SKM-1 (cell line): ENCODE measurements at regions not wholly inside any gene's neighbourhood (a gene's known extent, or its start where the extent isn't known, plus 50 kb on each side); places are given as distances from the start of the nearest gene placed in this dataset.
"Not testable (repeated sequence)": the region's sequence is repeated elsewhere in the genome, so short reads cannot be mapped to it uniquely, and the experiment has no call there.

Experiments
- DNase-seq: peaks from one replicate; lab custom pipeline; 2025; ENCODE audit not compliant: unreplicated experiment; lab: John Stamatoyannopoulos, UW

GRCh38 chr2:116917196-116917595 lies 897.3 kb upstream of the DDX18 start:
- DNase-seq, result no peak

GRCh38 chr2:116918574-116918973 lies 895.9 kb upstream of the DDX18 start:
- no peak for DNase-seq

GRCh38 chr2:116922414-116922813 lies 892.1 kb upstream of the DDX18 start:
- no peak for DNase-seq

DNA sequence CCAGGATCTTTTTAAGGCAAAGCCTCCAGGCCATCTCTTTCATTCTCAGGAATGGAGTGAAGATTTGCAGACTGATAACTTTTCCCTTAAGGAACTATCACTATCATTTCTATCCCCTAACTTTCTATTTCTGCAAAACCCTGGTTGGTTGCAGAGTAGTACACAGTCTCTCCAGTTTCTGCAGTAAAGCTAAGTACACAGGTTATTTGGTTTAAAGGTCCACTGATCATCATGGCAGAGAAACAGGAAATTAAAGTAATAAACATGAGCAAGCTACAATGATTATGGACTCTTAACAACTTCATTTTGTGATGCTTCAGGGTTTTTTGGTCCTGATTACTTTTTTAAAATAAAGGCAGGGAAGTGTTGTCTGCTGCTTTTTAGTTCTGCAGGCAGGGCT lies 890.0 kb upstream of the DDX18 start:
- no peak for DNase-seq

- DNase-seq, result no peak
Measured at GRCh38 chr2:116935097-116935814, 879.2 kb upstream of the DDX18 start.

DNA sequence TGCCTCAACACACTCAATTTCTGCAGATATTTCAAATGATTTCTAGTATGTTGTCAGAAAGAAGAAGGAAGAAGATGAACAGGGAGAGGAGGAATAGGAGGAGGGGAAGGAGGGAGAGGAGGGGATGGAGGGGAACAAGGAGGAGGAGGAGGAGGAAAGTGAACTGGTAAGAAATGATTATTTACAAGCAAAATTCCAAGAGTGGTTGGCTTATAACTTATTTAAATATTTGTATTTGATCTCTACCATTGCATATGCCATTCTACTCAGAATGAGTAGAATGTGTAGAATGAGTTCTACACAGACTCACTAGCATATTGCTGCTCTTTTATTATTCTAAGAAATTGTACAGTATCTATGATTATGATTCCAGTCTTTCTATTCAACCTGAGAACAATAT lies 866.2 kb upstream of the DDX18 start:
- DNase-seq, result no peak

DNA sequence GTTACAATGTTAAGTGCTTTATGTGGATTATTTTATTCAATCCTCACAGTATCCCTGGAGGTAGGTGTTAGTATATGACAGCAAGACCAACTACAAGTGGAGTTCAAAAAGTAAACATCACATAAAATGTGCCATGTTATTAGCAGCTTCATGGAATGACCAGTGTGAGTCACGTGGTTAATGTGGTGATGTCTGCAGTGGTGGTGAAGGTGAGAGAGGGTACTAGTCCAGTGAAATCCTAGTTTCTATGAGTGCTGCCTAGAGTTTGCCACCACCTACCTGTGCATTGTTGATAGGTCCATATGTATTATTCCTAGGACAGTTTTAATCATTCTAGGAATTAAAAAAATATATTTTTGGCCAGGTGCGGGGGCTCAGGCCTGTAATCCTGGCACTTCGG lies 865.2 kb upstream of the DDX18 start:
- DNase-seq, result no peak

GRCh38 chr2:116952254-116952653 lies 862.2 kb upstream of the DDX18 start:
- no peak for DNase-seq

DNA sequence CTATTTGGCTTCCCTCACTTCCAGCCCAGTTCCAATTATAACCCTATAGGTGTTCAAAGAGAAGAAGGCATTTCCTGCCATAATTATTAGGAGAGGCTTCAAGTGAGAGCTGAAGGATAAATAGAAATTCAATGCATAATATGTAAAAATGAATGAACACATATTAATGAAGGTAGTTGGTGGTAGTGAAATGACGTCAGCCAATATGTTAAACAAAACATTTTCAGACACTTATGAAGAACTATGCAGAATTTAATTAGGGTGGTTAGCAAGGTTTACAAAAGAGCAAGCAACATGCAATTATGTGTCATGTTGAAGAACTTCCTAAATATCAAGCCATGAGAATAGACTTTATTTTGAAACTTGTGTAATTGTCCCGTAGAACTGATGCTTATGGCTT lies 858.8 kb upstream of the DDX18 start:
- DNase-seq, result no peak

- DNase-seq, result no peak
Measured at GRCh38 chr2:116975608-116976007, 838.9 kb upstream of the DDX18 start.

DNA sequence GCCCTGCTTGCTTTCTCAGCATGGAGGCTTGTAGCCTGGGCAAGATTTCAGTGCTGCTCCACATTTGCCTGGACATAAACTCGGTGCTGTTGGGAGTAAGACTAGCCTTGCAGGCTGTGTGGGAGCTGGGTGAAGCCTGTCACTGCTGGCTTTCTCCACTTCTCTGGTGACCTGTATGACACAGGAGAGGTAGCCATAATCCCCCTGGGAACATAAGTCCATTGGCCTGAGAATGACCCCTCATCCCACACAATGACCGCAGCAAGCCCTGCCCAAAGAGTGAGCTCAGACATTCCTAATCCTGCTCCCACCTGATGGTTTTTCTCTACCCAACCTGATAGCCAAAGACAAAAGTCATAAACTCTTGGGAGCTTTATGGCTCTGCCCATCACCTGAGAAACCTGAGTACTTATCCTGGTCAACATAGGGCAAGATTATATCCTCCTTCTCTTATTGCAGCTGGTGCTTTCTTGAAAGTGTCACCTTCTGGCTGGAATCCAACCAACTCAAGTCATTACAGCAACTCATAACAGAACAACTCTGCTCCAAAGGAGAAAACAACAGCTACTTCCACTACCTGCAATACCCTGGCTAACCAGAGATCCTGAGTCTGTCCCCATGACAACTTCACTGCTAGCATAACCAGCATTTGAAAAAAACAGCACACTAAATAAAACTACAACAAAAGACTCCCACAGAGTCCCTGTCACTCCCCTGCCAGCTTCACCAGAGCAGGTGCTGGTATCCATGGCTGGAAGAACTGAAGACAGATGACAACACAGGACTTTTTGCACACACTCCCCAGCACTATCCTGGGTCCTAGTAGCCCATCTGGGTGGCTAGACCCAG lies 834.4 kb upstream of the DDX18 start:
- no peak for DNase-seq

DNA sequence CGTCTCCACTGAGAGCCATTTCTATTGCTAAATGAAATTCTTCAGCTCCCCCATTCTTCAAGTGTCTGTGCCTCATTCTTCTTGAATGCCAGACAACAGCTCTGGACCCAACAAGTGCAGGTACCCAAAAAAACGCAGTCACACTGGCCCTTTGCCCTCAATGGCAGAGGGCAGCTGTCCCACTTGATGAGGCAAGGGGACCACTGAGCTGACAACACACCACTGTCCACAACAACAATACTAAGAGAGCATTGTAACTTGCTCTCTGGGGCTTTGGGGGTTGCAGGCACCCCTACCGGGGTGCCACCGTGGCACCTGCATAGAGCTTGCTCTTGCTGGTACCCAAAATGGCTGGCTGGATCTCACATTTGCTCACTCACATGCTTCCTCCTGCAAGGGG lies 827.0 kb upstream of the DDX18 start:
- DNase-seq, result no peak

- DNase-seq, result no peak
Measured at GRCh38 chr2:116988303-116988702, 826.2 kb upstream of the DDX18 start.

DNA sequence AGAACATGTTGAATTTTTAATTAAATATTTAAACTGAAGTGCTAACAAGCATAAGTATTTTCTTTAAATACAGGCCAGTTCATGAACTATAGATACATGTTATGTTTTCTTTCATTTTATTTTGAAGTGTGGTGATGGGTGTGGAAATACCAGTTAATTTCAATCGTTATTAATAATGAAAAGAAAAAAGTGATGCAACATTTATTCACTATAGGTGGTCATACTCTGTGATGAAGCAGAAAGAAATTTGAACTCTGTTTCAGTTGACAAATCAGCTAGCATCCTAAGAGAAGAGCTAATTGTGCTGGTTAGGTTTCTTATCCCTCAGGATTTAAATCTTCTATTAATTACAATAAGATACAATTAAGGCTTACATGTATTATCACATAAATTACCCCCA lies 795.1 kb upstream of the DDX18 start:
- no peak for DNase-seq

DNA sequence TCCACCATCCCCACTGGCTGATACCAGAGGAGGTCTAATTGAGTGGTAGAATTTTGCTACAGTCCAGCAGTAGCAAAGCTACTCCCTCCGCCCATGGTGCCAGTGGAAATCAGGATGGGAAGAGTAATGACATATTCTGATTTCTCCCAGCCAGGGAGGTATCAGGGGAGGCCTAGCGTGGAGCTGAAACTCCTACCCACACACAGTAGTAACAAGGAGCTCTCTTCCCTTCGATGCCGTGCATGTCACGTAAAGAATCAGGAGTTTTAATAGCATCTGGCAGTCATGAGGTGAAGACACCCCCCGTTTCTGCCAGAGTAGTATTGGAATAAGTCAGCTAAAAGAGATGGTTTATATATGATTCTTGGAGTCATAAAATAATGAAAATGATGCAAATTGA lies 786.8 kb upstream of the DDX18 start:
- no peak for DNase-seq

- DNase-seq, result not testable (repeated sequence)
Measured at GRCh38 chr2:117028708-117029107, 785.8 kb upstream of the DDX18 start.

- no peak for DNase-seq
Measured at GRCh38 chr2:117055499-117056375, 758.8 kb upstream of the DDX18 start.

DNA sequence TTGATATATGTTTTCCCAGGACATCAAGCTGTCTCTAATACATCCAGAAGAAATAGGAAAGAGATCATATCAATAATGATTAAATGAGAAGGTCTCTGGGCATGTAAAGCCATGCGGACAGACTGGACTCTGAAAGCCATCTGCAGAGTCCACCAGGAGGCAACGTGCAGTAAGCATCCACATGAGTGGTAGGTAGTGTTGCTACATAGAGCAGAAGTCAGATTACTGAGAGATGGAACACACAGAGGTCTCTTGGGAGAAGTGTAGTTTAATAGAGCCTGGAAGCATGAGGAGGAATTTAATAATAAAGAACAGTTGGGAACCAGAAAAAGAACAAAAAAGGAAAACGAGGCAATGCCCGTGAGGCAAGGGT lies 758.1 kb upstream of the DDX18 start:
- no peak for DNase-seq

DNA sequence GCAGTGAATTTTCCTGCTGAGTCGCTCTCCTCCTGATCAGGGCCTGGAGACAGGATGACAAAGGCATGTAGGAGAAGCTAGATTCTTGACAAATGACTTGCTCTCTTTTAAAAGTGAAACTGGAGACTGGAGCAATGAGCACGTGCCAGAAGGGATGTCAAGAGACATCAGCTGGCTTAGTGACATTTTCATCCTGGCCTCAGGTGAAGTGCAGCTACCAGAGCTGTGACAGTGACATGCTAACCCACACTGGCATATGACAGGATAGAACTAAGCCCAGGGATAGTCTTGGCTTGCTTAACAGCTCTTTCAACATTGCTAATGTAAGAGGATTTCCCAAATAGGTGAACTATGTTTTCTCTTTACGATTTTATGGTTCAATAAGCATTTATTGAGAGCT lies 757.5 kb upstream of the DDX18 start:
- DNase-seq, result no peak

DNA sequence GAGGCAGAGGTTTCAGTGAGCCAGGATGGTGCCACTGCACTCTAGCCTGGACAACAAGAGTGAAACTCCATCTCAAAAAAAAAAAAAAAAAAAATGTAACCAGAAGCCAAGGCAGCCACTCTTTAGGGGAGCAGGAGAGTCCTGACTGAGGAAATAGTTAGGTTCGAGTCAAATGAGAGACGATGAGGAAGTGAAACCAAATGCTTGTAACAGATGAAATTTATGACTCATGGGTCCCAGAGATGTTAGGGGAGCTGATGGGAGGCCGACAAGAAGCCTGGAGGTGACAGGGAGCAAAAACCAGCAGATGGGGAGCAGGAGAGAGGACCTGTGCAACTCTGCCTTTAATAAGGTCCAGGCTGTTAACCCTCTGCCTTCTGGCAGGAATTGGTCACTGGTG lies 756.1 kb upstream of the DDX18 start:
- peak; percentile 86 for DNase-seq

DNA sequence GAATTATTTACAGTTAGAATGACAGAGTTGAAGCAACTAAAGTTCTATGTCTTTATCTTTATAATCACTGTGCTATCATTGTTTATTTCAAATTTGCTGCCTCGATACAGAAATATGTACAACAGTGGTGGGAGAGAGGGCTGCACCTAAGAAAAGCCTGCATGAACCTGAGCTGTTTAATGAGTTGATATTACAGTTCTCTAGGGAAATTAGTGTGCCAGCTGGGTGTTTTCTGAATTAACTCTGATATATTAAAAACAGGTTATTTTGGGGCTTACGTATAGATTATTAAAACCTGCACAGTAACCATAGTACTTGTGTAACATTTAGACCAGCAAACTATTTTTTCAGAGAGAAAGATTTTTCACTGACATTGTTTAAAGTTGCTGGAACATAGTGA lies 750.5 kb upstream of the DDX18 start:
- no peak for DNase-seq

- DNase-seq, result no peak
Measured at GRCh38 chr2:117065912-117066311, 748.6 kb upstream of the DDX18 start.
